HepG2 (cell line): ENCODE measurements at regions not wholly inside any gene's neighbourhood (a gene's known extent, or its start where the extent isn't known, plus 50 kb on each side); places are given as distances from the start of the nearest gene placed in this dataset.

Experiments
- ATAC-seq: fragments of 200-7000 bp; cut with Tn5 transposase; 3 replicates; pipeline ENCODE4 v1.9.1; 2020; ENCODE audit warnings: mild to moderate bottlenecking, moderate library complexity
- BruUV-seq: library from RNA; stranded (reverse); fragments of 400-500 nt; replicated peaks from 2 replicates; lab custom pipeline; 2021; lab: Mats Ljungman, UMichigan
- CTCF ChIA-PET: fragments of 300-600 bp; formaldehyde crosslinking; extraction: SDS; loops from one replicate; lab custom pipeline; 2021; ENCODE audit warnings: low total read pairs, inconsistent platforms, low intra/inter-chr PET ratio; lab: Yijun Ruan, JAX
- POLR2A ChIA-PET: fragments of 350-600 bp; sonication (Branson Sonifier 250); formaldehyde crosslinking; loops from one replicate; lab custom pipeline; 2020; ENCODE audit warnings: antibody characterized with exemption, inconsistent platforms; lab: Yijun Ruan, JAX
- DNase-seq: peaks from one replicate; pipeline ENCODE4 v3.0.0-alpha.2; 2015; ENCODE audit warnings: low spot score
- FAIRE-seq: peaks from 3 replicates; lab custom pipeline; 2011; peaks lifted over from hg19 to GRCh38; lab: Jason Lieb, UNC
- H2AFZ ChIP-seq: one replicate; pipeline ENCODE4 v1.6.1; 2011; ENCODE audit warnings: low read length, inconsistent platforms
- H3K27ac ChIP-seq: fragments of 300-600 bp; 3 replicates; pipeline ENCODE4 v1.8.0; 2011; ENCODE audit warnings: mixed run types, mild to moderate bottlenecking, mixed read lengths, low read length, inconsistent platforms; ENCODE audit not compliant: insufficient read depth; ENCODE audit errors: extremely low read length
- H3K27me3 ChIP-seq, 2 experiments: fragments of 200-600 bp in 1 of 2; 2 replicates in 1 of 2; 3 replicates in 1 of 2; pipeline versions ENCODE4 v1.6.0 to v1.8.0; 2011; ENCODE audit warnings: low read length in 2 of 2, mild to moderate bottlenecking in 2 of 2, moderate library complexity in 2 of 2, inconsistent platforms in 1 of 2; ENCODE audit not compliant: insufficient read depth in 2 of 2, control insufficient read depth in 1 of 2
- H3K36me3 ChIP-seq, 2 experiments: fragments of 200-600 bp in 1 of 2; replicated peaks in 1 of 2; 2 replicates in 1 of 2; 3 replicates in 1 of 2; pipeline versions ENCODE4 v1.5.1 to v1.8.0; 2011; ENCODE audit warnings: low read length in 2 of 2, inconsistent platforms in 1 of 2; ENCODE audit not compliant: insufficient read depth in 2 of 2, control insufficient read depth in 1 of 2
- H3K4me1 ChIP-seq: 2 replicates; pipeline ENCODE4 v1.5.1; 2012; ENCODE audit warnings: low read length, inconsistent platforms; ENCODE audit not compliant: insufficient read depth
- H3K4me2 ChIP-seq: 2 replicates; pipeline ENCODE4 v1.6.0; 2011; ENCODE audit warnings: low read depth, low read length, inconsistent platforms
- H3K4me3 ChIP-seq, 3 experiments: fragments of 200-600 bp in 1 of 3; sonication (generic), shearing (Covaris generic) in 1 of 3; replicated peaks in 1 of 3; 2 replicates each; pipeline ENCODE4 v1.5.1; 2011 to 2016; ENCODE audit warnings: low read length in 3 of 3, inconsistent platforms in 2 of 3, low read depth in 2 of 3, mild to moderate bottlenecking in 2 of 3, control low read depth in 1 of 3, mixed read lengths in 1 of 3; ENCODE audit not compliant: insufficient read depth in 1 of 3
- H3K79me2 ChIP-seq: one replicate; pipeline ENCODE4 v1.6.1; 2011; ENCODE audit warnings: low read length, inconsistent platforms; ENCODE audit not compliant: insufficient read depth
- H3K9ac ChIP-seq: 2 replicates; pipeline ENCODE4 v1.6.0; 2011; ENCODE audit warnings: mild to moderate bottlenecking, low read depth, low read length, inconsistent platforms; ENCODE audit not compliant: insufficient read depth
- H3K9me3 ChIP-seq: 2 replicates; pipeline ENCODE4 v1.5.1; 2012; ENCODE audit warnings: mild to moderate bottlenecking, low read length
- H4K20me1 ChIP-seq: 2 replicates; pipeline ENCODE4 v1.6.0; 2011; ENCODE audit warnings: inconsistent platforms, mild to moderate bottlenecking, low read length, moderate library complexity; ENCODE audit not compliant: insufficient read depth
- AGO2 ChIP-seq: fragments of 200-400 bp; formaldehyde crosslinking; optimal IDR thresholded peaks from 2 replicates; pipeline ENCODE3; 2017; ENCODE audit warnings: mild to moderate bottlenecking, low read depth, low read length, moderate library complexity
- JUN ChIP-seq: sonication (generic); formaldehyde crosslinking; IDR thresholded peaks from 2 replicates; pipeline ENCODE4 v1.4.0; 2020; ENCODE audit warnings: mild to moderate bottlenecking, missing genetic modification reagents
- SMC3 ChIP-seq: IDR thresholded peaks from 2 replicates; pipeline ENCODE4 v1.6.1; 2011; ENCODE audit warnings: low read length, improper control_type of control experiment
- SOX6 ChIP-seq, 2 experiments: fragments of 450-650 bp in 1 of 2; sonication (generic) in 1 of 2; formaldehyde crosslinking in 1 of 2; IDR thresholded peaks; 2 replicates each; pipeline versions ENCODE4 v1.4.0 to v1.6.1; 2017 to 2020; ENCODE audit warnings: antibody characterized with exemption in 1 of 2, mild to moderate bottlenecking in 1 of 2, missing genetic modification reagents in 1 of 2
- XBP1 ChIP-seq: sonication (generic); formaldehyde crosslinking; IDR thresholded peaks from 2 replicates; pipeline ENCODE4 v1.5.0; 2020; ENCODE audit warnings: missing genetic modification reagents
- ZBTB37 ChIP-seq: sonication (generic); formaldehyde crosslinking; IDR thresholded peaks from 2 replicates; pipeline ENCODE4 v1.4.0; 2020; ENCODE audit warnings: mild to moderate bottlenecking, missing genetic modification reagents
- ZNF101 ChIP-seq: sonication (generic); formaldehyde crosslinking; IDR thresholded peaks from 2 replicates; pipeline ENCODE4 v1.4.0; 2020; ENCODE audit warnings: mild to moderate bottlenecking, low read depth, missing genetic modification reagents, borderline replicate concordance
- ZNF224 ChIP-seq: sonication (generic); formaldehyde crosslinking; IDR thresholded peaks from 2 replicates; pipeline ENCODE4 v1.5.0; 2020; ENCODE audit warnings: mild to moderate bottlenecking, missing genetic modification reagents
- ZNF777 ChIP-seq: sonication (generic); formaldehyde crosslinking; IDR thresholded peaks from 2 replicates; pipeline ENCODE4 v1.4.0; 2020; ENCODE audit warnings: missing genetic modification reagents
- in situ Hi-C: cut with HindIII; loops from 2 replicates; pipeline ENCODE4 v1.10.0; 2017; ENCODE audit warnings: low pct_unique_long_range_greater_than_20kb; ENCODE audit not compliant: extremely low pct_ligation_motif_present
- intact Hi-C: fragments of 100-400 bp; cut with micrococcal nuclease; formaldehyde crosslinking; loops from one replicate; pipeline ENCODE4 v1.10.0; 2022; ENCODE audit not compliant: unreplicated experiment
- TF ChIP-seq, protein P1 (sequence below): sonication (generic); formaldehyde crosslinking; IDR thresholded peaks from 2 replicates; pipeline ENCODE4 v1.5.1; 2020; ENCODE audit warnings: missing genetic modification reagents, mild to moderate bottlenecking, borderline replicate concordance

DNA sequence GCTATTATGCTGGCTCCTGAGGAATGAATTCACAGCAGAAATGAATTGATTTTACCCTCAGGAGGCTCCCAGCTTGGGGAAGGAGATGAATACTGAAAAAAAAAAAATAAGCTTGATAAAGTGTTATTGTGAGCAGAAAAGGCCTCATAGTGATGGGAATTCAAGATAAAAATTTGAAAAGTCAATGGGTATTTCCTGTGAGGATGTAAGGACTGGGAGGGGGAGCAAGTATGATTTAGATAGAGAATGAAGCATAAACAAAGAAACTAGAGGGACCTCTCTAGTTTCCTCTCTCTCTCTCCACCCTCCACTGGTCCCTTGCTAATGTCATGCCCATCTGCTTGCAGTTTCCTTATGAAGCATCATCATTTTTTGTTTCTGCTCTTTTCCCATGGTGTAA, 439.0 kb upstream of the PLXNA2 start:
- no peak overlapping the region for H3K9ac ChIP-seq
- no peaks in the 10 kb centered on the region for H3K36me3 ChIP-seq
- no peak for ATAC-seq
- intact Hi-C loops (no loop called here), in situ Hi-C loops (no loop called here)
- FAIRE-seq: no peak
- H3K4me3 ChIP-seq: no peak overlapping the region
- no peaks in the 10 kb centered on the region for H3K4me1 ChIP-seq
- no peaks in the 10 kb centered on the region for H4K20me1 ChIP-seq
- no peak overlapping the region for H3K27ac ChIP-seq
- no peaks in the 10 kb centered on the region for H3K27me3 ChIP-seq
- no peak for DNase-seq
- no TSS peak for BruUV-seq
- no peak for TF ChIP-seq ZNF101
- TF ChIP-seq SOX6 (IDR thresholded peaks at IDR 0.05): no peak
- TF ChIP-seq SOX6 (CRISPR knock-in tag; IDR thresholded peaks at IDR 0.05): no peak
- TF ChIP-seq SMC3: no peak
- TF ChIP-seq ZBTB37: no peak
- TF ChIP-seq JUN (CRISPR knock-in tag): no peak
- no peak for TF ChIP-seq XBP1 (CRISPR knock-in tag)
- no peak for TF ChIP-seq ZNF777 (CRISPR knock-in tag)
- TF ChIP-seq ZNF224 (CRISPR knock-in tag): no peak
- no peak for TF ChIP-seq AGO2
- TF ChIP-seq, protein P1, sequence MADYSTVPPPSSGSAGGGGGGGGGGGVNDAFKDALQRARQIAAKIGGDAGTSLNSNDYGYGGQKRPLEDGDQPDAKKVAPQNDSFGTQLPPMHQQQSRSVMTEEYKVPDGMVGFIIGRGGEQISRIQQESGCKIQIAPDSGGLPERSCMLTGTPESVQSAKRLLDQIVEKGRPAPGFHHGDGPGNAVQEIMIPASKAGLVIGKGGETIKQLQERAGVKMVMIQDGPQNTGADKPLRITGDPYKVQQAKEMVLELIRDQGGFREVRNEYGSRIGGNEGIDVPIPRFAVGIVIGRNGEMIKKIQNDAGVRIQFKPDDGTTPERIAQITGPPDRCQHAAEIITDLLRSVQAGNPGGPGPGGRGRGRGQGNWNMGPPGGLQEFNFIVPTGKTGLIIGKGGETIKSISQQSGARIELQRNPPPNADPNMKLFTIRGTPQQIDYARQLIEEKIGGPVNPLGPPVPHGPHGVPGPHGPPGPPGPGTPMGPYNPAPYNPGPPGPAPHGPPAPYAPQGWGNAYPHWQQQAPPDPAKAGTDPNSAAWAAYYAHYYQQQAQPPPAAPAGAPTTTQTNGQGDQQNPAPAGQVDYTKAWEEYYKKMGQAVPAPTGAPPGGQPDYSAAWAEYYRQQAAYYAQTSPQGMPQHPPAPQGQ: no peak
- TF ChIP-seq, all 625 proteins: peak for 0
- peaks cover 16% of the 10 kb centered on the region; the same call in 1 of the 2 replicates for H3K9me3 ChIP-seq
- H3K4me2 ChIP-seq: no peak overlapping the region
- ChIA-PET CTCF (no interaction called here), POLR2A (no interaction called here)
- no peaks in the 10 kb centered on the region for H3K79me2 ChIP-seq
- no peak overlapping the region for H2AFZ ChIP-seq
